Uterus (tissue), 2 donors: ENCODE measurements at regions not wholly inside any gene's neighbourhood (a gene's known extent, or its start where the extent isn't known, plus 50 kb on each side); places are given as distances from the start of the nearest gene placed in this dataset.

Experiments used
- CTCF ChIP-seq, 4 experiments: fragments of 200-600 bp in 2 of 4; fragments of 450-650 bp in 2 of 4; sonication (generic) in 2 of 4; IDR thresholded peaks; one replicate each; pipeline ENCODE4 v1.5.1; 2016 to 2019; ENCODE audit warnings: antibody characterized with exemption in 4 of 4, mild to moderate bottlenecking in 2 of 4, moderate library complexity in 1 of 4
- POLR2A ChIP-seq, 2 donors: fragments of 450-650 bp; IDR thresholded peaks; one replicate each; pipeline ENCODE4 v1.6.1; 2016; ENCODE audit warnings: antibody characterized with exemption in 2 of 2, mild to moderate bottlenecking in 1 of 2, moderate library complexity in 1 of 2

GRCh38 chr2:71906357-71906973 is 241.2 kb downstream of the CYP26B1 start:
- TF ChIP-seq CTCF (IDR thresholded peaks at IDR 0.05) (no peak), POLR2A (IDR thresholded peaks at IDR 0.05) (no peak)
